ENCODE measurements at regions not wholly inside any gene's neighbourhood (a gene's known extent, or its start where the extent isn't known, plus 50 kb on each side); places are given as distances from the start of the nearest gene placed in this dataset.

GRCh38 chr22:48199667-48200066 lies 1437.2 kb downstream of the TBC1D22A start:
- no peaks in the 10 kb centered on the region for H3K9me3 ChIP-seq (ENCODE audit: severe bottlenecking)
- no peaks in the 10 kb centered on the region for H3K36me3 ChIP-seq (ENCODE audit: low read depth)
- no peak overlapping the region for H3K4me3 ChIP-seq (ENCODE audit: severe bottlenecking)
- TF ChIP-seq CTCF (IDR thresholded peaks at IDR 0.05; ENCODE audit: poor library complexity, severe bottlenecking) = no peak
- H3K27me3 ChIP-seq (ENCODE audit: insufficient read depth, poor library complexity, severe bottlenecking) = no peaks in the 10 kb centered on the region
- ATAC-seq (ENCODE audit: low read depth) (no peak), DNase-seq (ENCODE audit: low spot score) (no peak)
- H3K27ac ChIP-seq (ENCODE audit: poor library complexity, severe bottlenecking) = no peak overlapping the region
- no peaks in the 10 kb centered on the region for H3K4me1 ChIP-seq (ENCODE audit: insufficient read depth, poor library complexity, severe bottlenecking)

DNA sequence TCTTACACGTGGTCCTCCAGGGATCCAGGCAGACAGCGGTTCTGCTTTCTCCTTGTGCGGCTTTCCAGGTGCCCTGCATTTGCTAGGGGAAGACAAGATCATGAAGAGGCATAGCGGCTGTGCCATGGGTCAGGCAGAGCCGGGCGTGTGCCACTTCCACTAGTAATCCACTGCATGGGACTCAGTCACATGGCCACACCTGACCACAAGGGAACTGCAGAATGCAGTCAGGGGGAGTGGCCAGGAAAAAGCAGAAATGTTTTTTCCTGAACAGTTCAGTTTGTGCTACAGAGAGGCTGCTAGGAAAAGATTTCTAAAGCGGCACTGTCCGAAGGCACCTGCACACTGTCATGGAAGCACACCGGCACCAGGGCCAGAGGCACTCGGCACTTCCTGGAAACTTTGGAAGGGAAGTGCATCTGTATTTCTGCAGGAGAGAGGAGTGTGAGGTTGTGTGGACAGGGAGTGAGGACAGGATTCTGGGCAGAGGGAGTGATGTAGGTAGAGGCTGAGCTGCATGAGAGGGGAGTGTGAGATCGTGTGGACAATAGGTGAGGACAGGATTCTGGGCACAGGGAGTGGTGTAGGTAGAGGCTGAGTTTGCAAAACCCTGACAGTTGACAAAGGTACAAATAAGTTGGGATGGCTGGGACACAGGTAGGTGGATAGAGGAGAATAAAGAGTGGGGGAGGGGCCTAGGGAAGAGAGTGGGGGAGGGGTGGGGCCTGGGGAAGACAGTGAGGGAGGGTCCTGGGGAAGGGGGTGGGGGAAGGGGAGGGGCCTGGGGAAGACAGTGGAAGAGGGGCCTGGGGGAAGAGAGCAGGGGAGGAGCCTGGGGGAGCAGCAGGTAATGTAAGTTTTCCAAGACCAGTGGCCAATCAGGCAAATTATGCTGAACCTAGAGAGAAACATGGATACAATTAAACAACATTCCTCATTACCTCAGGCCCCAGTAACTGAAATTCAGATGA lies 1436.3 kb downstream of the TBC1D22A start:
- H3K27me3 ChIP-seq (ENCODE audit: insufficient read depth, poor library complexity, severe bottlenecking) = no peaks in the 10 kb centered on the region
- H3K9me3 ChIP-seq (ENCODE audit: severe bottlenecking) = no peaks in the 10 kb centered on the region
- ATAC-seq (ENCODE audit: low read depth) (no peak), DNase-seq (ENCODE audit: low spot score) (no peak)
- no peak for TF ChIP-seq CTCF (IDR thresholded peaks at IDR 0.05; ENCODE audit: poor library complexity, severe bottlenecking)
- no peak overlapping the region for H3K27ac ChIP-seq (ENCODE audit: poor library complexity, severe bottlenecking)
- H3K4me1 ChIP-seq (ENCODE audit: insufficient read depth, poor library complexity, severe bottlenecking) = no peaks in the 10 kb centered on the region
- H3K4me3 ChIP-seq (ENCODE audit: severe bottlenecking) = no peak overlapping the region
- no peaks in the 10 kb centered on the region for H3K36me3 ChIP-seq (ENCODE audit: low read depth)

DNA sequence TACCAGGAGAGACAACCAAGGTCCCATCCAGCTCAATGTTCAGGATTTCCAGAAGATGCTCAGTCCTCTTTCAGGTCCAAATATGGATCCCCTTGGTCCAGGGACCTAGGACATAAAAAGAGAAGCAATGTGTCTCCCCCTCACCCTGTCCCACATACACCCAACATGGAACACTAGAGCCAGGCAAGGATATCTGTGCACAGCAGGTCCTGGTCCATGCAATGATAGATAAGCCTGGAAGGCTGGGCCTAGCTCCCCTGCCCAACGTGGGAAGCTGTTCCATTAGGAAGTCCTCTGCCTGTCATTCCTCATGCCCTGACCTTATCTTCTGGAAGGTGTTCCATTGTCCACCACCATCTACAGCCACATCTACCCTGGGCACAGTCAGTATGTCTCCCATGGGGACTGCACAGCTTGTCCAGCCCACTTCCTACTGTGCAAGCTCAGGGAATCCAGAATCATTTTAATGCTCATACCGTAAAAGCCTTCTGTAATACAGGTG lies 1434.8 kb downstream of the TBC1D22A start:
- Histone ChIP-seq H3K4me1 (ENCODE audit: insufficient read depth, poor library complexity, severe bottlenecking) (no peaks in the 10 kb centered on the region), H3K36me3 (ENCODE audit: low read depth) (no peaks in the 10 kb centered on the region)
- ATAC-seq (ENCODE audit: low read depth) = no peak

DNA sequence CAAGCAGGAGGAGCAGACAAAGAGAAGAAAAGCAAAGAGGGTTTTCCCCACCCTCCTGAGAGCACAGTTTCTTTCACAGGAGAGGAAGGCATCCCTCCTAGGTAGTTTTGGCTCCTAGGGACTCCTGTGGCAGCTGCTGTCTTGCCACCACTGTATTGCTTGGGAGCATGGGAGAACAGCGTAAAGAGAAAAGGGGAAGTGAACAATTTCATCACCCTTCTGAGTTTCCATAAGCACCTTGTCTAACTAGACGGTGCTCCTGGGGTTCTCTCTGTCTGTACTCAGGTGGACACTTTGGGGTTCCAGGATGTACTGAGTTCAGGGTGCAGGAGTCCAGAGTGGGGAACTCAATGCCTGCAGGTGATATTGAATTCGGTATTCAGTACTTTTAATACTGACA lies 1430.5 kb downstream of the TBC1D22A start:
- TF ChIP-seq CTCF (IDR thresholded peaks at IDR 0.05; ENCODE audit: poor library complexity, severe bottlenecking) = no peak
- ATAC-seq (ENCODE audit: low read depth) = no peak
- DNase-seq (ENCODE audit: low spot score) = no peak
- Histone ChIP-seq H3K27ac (ENCODE audit: poor library complexity, severe bottlenecking) (no peak overlapping the region), H3K9me3 (ENCODE audit: severe bottlenecking) (no peaks in the 10 kb centered on the region), H3K4me1 (ENCODE audit: insufficient read depth, poor library complexity, severe bottlenecking) (no peaks in the 10 kb centered on the region), H3K4me3 (ENCODE audit: severe bottlenecking) (no peak overlapping the region), H3K36me3 (ENCODE audit: low read depth) (no peaks in the 10 kb centered on the region), H3K27me3 (ENCODE audit: insufficient read depth, poor library complexity, severe bottlenecking) (no peaks in the 10 kb centered on the region)

More for the DNA sequence above, 1434.8 kb downstream of the TBC1D22A start:
- no peak overlapping the region for H3K4me3 ChIP-seq (ENCODE audit: severe bottlenecking)
- H3K27ac ChIP-seq (ENCODE audit: poor library complexity, severe bottlenecking) = no peak overlapping the region
- no peak for DNase-seq (ENCODE audit: low spot score)
- no peaks in the 10 kb centered on the region for H3K27me3 ChIP-seq (ENCODE audit: insufficient read depth, poor library complexity, severe bottlenecking)
- H3K9me3 ChIP-seq (ENCODE audit: severe bottlenecking) = no peaks in the 10 kb centered on the region
- TF ChIP-seq CTCF (IDR thresholded peaks at IDR 0.05; ENCODE audit: poor library complexity, severe bottlenecking) = no peak

GRCh38 chr22:48192071-48192470 lies 1429.6 kb downstream of the TBC1D22A start:
- no peaks in the 10 kb centered on the region for H3K9me3 ChIP-seq (ENCODE audit: severe bottlenecking)
- no peak for TF ChIP-seq CTCF (IDR thresholded peaks at IDR 0.05; ENCODE audit: poor library complexity, severe bottlenecking)
- DNase-seq (ENCODE audit: low spot score) (no peak), ATAC-seq (ENCODE audit: low read depth) (no peak)
- no peaks in the 10 kb centered on the region for H3K4me1 ChIP-seq (ENCODE audit: insufficient read depth, poor library complexity, severe bottlenecking)
- no peaks in the 10 kb centered on the region for H3K36me3 ChIP-seq (ENCODE audit: low read depth)
- no peak overlapping the region for H3K4me3 ChIP-seq (ENCODE audit: severe bottlenecking)
- H3K27ac ChIP-seq (ENCODE audit: poor library complexity, severe bottlenecking) = no peak overlapping the region
- no peaks in the 10 kb centered on the region for H3K27me3 ChIP-seq (ENCODE audit: insufficient read depth, poor library complexity, severe bottlenecking)
